Testis (tissue), 2 donors: ENCODE measurements at regions not wholly inside any gene's neighbourhood (a gene's known extent, or its start where the extent isn't known, plus 50 kb on each side); places are given as distances from the start of the nearest gene placed in this dataset.

Experiments used
- CTCF ChIP-seq, 3 experiments: fragments of 450-650 bp in 2 of 3; fragments of 200-600 bp in 1 of 3; sonication (generic) in 1 of 3; IDR thresholded peaks; one replicate each; pipeline ENCODE4 v1.5.1; 2016 to 2019; ENCODE audit warnings: antibody characterized with exemption in 3 of 3, mild to moderate bottlenecking in 2 of 3, moderate library complexity in 1 of 3
- POLR2A ChIP-seq: fragments of 450-650 bp; IDR thresholded peaks from one replicate; pipeline ENCODE4 v1.6.1; 2017; ENCODE audit warnings: antibody characterized with exemption, mild to moderate bottlenecking, moderate library complexity

GRCh38 chr1:212196355-212196754, 88.9 kb upstream of the PPP2R5A start:
- TF ChIP-seq CTCF (IDR thresholded peaks at IDR 0.05) (no peak), POLR2A (no peak)
